Activated T-helper 1 cell treated with anti-CD3 and anti-CD28 coated beads, Interleukin-12 subunit alpha, Interleukin-12 subunit beta, Interleukin-2, Interleukin-4 antibody, amounts not matched to agents 30 ng/mL and 10 ng/mL and 1 ng/mL, durations not matched to agents 14 hours and 24 hours and 36 hours (primary cell): ENCODE measurements at regions not wholly inside any gene's neighbourhood (a gene's known extent, or its start where the extent isn't known, plus 50 kb on each side); places are given as distances from the start of the nearest gene placed in this dataset.

Experiments
- DNase-seq: peaks from one replicate; pipeline ENCODE4 v3.0.0; 2021; ENCODE audit warnings: low spot score
- H3K27ac Mint-ChIP-seq: one replicate; pipeline ENCODE4 v1.8.0; 2021; ENCODE audit warnings: mild to moderate bottlenecking, mixed read lengths
- H3K27me3 Mint-ChIP-seq: one replicate; pipeline ENCODE4 v1.8.0; 2022; ENCODE audit warnings: mild to moderate bottlenecking, moderate library complexity, mixed read lengths; ENCODE audit not compliant: insufficient read depth
- H3K36me3 Mint-ChIP-seq: one replicate; pipeline ENCODE4 v1.8.0; 2021; ENCODE audit warnings: low read depth, mixed read lengths
- H3K4me1 Mint-ChIP-seq: one replicate; pipeline ENCODE4 v1.8.0; 2021; ENCODE audit warnings: low read depth, mixed read lengths
- H3K4me3 Mint-ChIP-seq: one replicate; pipeline ENCODE4 v1.8.0; 2021; ENCODE audit warnings: mild to moderate bottlenecking, moderate library complexity, mixed read lengths
- H3K9me3 Mint-ChIP-seq: one replicate; pipeline ENCODE4 v1.8.0; 2021; ENCODE audit warnings: mixed read lengths
- intact Hi-C: fragments of 100-400 bp; cut with micrococcal nuclease; formaldehyde crosslinking; loops from one replicate; pipeline ENCODE4 v1.15.1; 2024

- Mint-ChIP-seq H3K9me3 (peaks cover 20% of the 10 kb centered on the region), H3K36me3 (no peaks in the 10 kb centered on the region), H3K27ac (no peak overlapping the region), H3K4me3 (no peak overlapping the region), H3K4me1 (no peaks in the 10 kb centered on the region), H3K27me3 (no peaks in the 10 kb centered on the region)
- no peak for DNase-seq
- intact Hi-C loops, result no loop called here
Observed at GRCh38 chr5:3364433-3364832, 231.2 kb upstream of the IRX1 start.

- Mint-ChIP-seq H3K4me1 (no peaks in the 10 kb centered on the region), H3K9me3 (peaks cover 24% of the 10 kb centered on the region), H3K36me3 (no peaks in the 10 kb centered on the region), H3K4me3 (no peak overlapping the region), H3K27me3 (no peaks in the 10 kb centered on the region), H3K27ac (no peak overlapping the region)
- no peak for DNase-seq
- intact Hi-C loops, result no loop called here
Observed at GRCh38 chr5:3362606-3362910, 233.1 kb upstream of the IRX1 start.

GRCh38 chr5:3361811-3362605 lies 233.6 kb upstream of the IRX1 start:
- DNase-seq, result no peak
- Mint-ChIP-seq H3K4me3 (no peak overlapping the region), H3K27me3 (no peaks in the 10 kb centered on the region), H3K27ac (no peak overlapping the region), H3K9me3 (peaks cover 24% of the 10 kb centered on the region), H3K4me1 (no peaks in the 10 kb centered on the region), H3K36me3 (no peaks in the 10 kb centered on the region)
- intact Hi-C loops, result no loop called here

GRCh38 chr5:3359642-3360041 lies 236.0 kb upstream of the IRX1 start:
- Mint-ChIP-seq H3K27me3 (no peaks in the 10 kb centered on the region), H3K4me1 (no peaks in the 10 kb centered on the region), H3K27ac (no peak overlapping the region), H3K4me3 (no peak overlapping the region), H3K9me3 (peaks cover 21% of the 10 kb centered on the region), H3K36me3 (no peaks in the 10 kb centered on the region)
- DNase-seq, result no peak
- intact Hi-C loops, result no loop called here

- Mint-ChIP-seq H3K4me1 (no peaks in the 10 kb centered on the region), H3K36me3 (no peaks in the 10 kb centered on the region), H3K4me3 (no peak overlapping the region), H3K27ac (no peak overlapping the region), H3K27me3 (no peaks in the 10 kb centered on the region), H3K9me3 (peaks cover 11% of the 10 kb centered on the region)
- DNase-seq, result no peak
- intact Hi-C loops, result no loop called here
Observed at GRCh38 chr5:3357291-3357690, 238.3 kb upstream of the IRX1 start.

GRCh38 chr5:3356016-3356415 lies 239.6 kb upstream of the IRX1 start:
- intact Hi-C loops, result no loop called here
- Mint-ChIP-seq H3K9me3 (peaks cover 7% of the 10 kb centered on the region), H3K36me3 (no peaks in the 10 kb centered on the region), H3K27me3 (no peaks in the 10 kb centered on the region), H3K4me3 (no peak overlapping the region), H3K27ac (no peak overlapping the region), H3K4me1 (no peaks in the 10 kb centered on the region)
- DNase-seq, result no peak

GRCh38 chr5:3355126-3355525 lies 240.5 kb upstream of the IRX1 start:
- Mint-ChIP-seq H3K4me3 (no peak overlapping the region), H3K9me3 (peaks cover 4% of the 10 kb centered on the region), H3K27me3 (no peaks in the 10 kb centered on the region), H3K27ac (no peak overlapping the region), H3K4me1 (no peaks in the 10 kb centered on the region), H3K36me3 (no peaks in the 10 kb centered on the region)
- no peak for DNase-seq
- intact Hi-C loops, result no loop called here

- no peaks in the 10 kb centered on the region for H3K36me3 Mint-ChIP-seq
- peaks cover 9% of the 10 kb centered on the region for H3K9me3 Mint-ChIP-seq
- no peak overlapping the region for H3K4me3 Mint-ChIP-seq
- intact Hi-C loops, result no loop called here
- no peak for DNase-seq
- no peaks in the 10 kb centered on the region for H3K4me1 Mint-ChIP-seq
- no peaks in the 10 kb centered on the region for H3K27me3 Mint-ChIP-seq
- no peak overlapping the region for H3K27ac Mint-ChIP-seq
Observed at GRCh38 chr5:3354606-3355005, 241.0 kb upstream of the IRX1 start.

GRCh38 chr5:3353561-3353960 lies 242.1 kb upstream of the IRX1 start:
- intact Hi-C loops, result no loop called here

GRCh38 chr5:3352711-3353110 lies 242.9 kb upstream of the IRX1 start:
- no peak for DNase-seq
- Mint-ChIP-seq H3K27me3 (no peaks in the 10 kb centered on the region), H3K9me3 (peaks cover 8% of the 10 kb centered on the region), H3K4me1 (no peaks in the 10 kb centered on the region), H3K36me3 (no peaks in the 10 kb centered on the region), H3K4me3 (no peak overlapping the region), H3K27ac (no peak overlapping the region)
- intact Hi-C loops, result no loop called here

More at GRCh38 chr5:3353561-3353960, 242.1 kb upstream of the IRX1 start:
- H3K4me3 Mint-ChIP-seq, result no peak overlapping the region
- peaks cover 11% of the 10 kb centered on the region for H3K9me3 Mint-ChIP-seq
- H3K4me1 Mint-ChIP-seq, result no peaks in the 10 kb centered on the region
- no peaks in the 10 kb centered on the region for H3K27me3 Mint-ChIP-seq
- H3K36me3 Mint-ChIP-seq, result no peaks in the 10 kb centered on the region
- no peak for DNase-seq
- no peak overlapping the region for H3K27ac Mint-ChIP-seq

GRCh38 chr5:3351581-3352442 lies 243.8 kb upstream of the IRX1 start:
- intact Hi-C loops, result no loop called here
- Mint-ChIP-seq H3K36me3 (no peaks in the 10 kb centered on the region), H3K27me3 (no peaks in the 10 kb centered on the region), H3K27ac (no peak overlapping the region), H3K4me1 (no peaks in the 10 kb centered on the region), H3K4me3 (no peak overlapping the region), H3K9me3 (peaks cover 8% of the 10 kb centered on the region)
- DNase-seq, result no peak

GRCh38 chr5:3350781-3351180 lies 244.9 kb upstream of the IRX1 start:
- Mint-ChIP-seq H3K27ac (no peak overlapping the region), H3K36me3 (no peaks in the 10 kb centered on the region), H3K27me3 (no peaks in the 10 kb centered on the region), H3K4me3 (no peak overlapping the region), H3K4me1 (no peaks in the 10 kb centered on the region), H3K9me3 (peaks cover 10% of the 10 kb centered on the region)
- intact Hi-C loops, result no loop called here
- no peak for DNase-seq

GRCh38 chr5:3349704-3350565 lies 245.7 kb upstream of the IRX1 start:
- Mint-ChIP-seq H3K4me1 (no peaks in the 10 kb centered on the region), H3K36me3 (no peaks in the 10 kb centered on the region), H3K4me3 (no peak overlapping the region), H3K9me3 (peaks cover 15% of the 10 kb centered on the region), H3K27ac (no peak overlapping the region), H3K27me3 (no peaks in the 10 kb centered on the region)
- no peak for DNase-seq
- intact Hi-C loops, result no loop called here
